A549 (cell line): ENCODE measurements at regions not wholly inside any gene's neighbourhood (a gene's known extent, or its start where the extent isn't known, plus 50 kb on each side); places are given as distances from the start of the nearest gene placed in this dataset.

Experiments
- ATAC-seq, 2 experiments: fragments of 200-7000 bp in 1 of 2; fragments of >200 bp in 1 of 2; cut with Nextera tagmentation in 1 of 2; cut with Tn5 transposase in 1 of 2; 3 replicates each; pipeline versions ENCODE4 v1.8.0 to v1.9.1; 2018 to 2020; ENCODE audit warnings: mild to moderate bottlenecking in 1 of 2, moderate library complexity in 1 of 2
- CTCF ChIA-PET: fragments of 300-600 bp; sonication (Branson Sonifier 250); formaldehyde crosslinking; extraction: SDS; loops from one replicate; lab custom pipeline; 2021; ENCODE audit warnings: antibody characterized with exemption, inconsistent platforms; lab: Yijun Ruan, JAX
- POLR2A ChIA-PET: fragments of 350-600 bp; formaldehyde crosslinking; extraction: SDS; loops from one replicate; lab custom pipeline; 2021; ENCODE audit warnings: antibody characterized with exemption, inconsistent platforms; lab: Yijun Ruan, JAX
- DNase-seq, 2 experiments: peaks; one replicate each; pipeline versions ENCODE4 v3.0.0 to v3.0.0-alpha.2; 2011 to 2016; ENCODE audit warnings: low read depth in 1 of 2, low spot score in 1 of 2
- FAIRE-seq: peaks from 2 replicates; lab custom pipeline; 2011; peaks lifted over from hg19 to GRCh38; lab: Jason Lieb, UNC
- H3K27ac ChIP-seq, 2 experiments: fragments of >200 bp; sonication (Bioruptor Twin); formaldehyde crosslinking; 3 replicates each; pipeline ENCODE4 v1.5.1; 2016 to 2017
- H3K4me1 ChIP-seq: fragments of >200 bp; sonication (Bioruptor Twin); formaldehyde crosslinking; 3 replicates; pipeline ENCODE4 v1.6.1; 2016
- H3K4me2 ChIP-seq: fragments of >200 bp; sonication (Bioruptor Twin); formaldehyde crosslinking; 3 replicates; pipeline ENCODE4 v1.6.1; 2016
- H3K4me3 ChIP-seq: fragments of >200 bp; sonication (Bioruptor Twin); formaldehyde crosslinking; 3 replicates; pipeline ENCODE4 v1.5.1; 2016
- H3K9me3 ChIP-seq: fragments of >200 bp; sonication (Bioruptor Twin); formaldehyde crosslinking; 3 replicates; pipeline ENCODE4 v1.6.1; 2016
- CBX2 ChIP-seq: fragments of 200-600 bp; sonication (generic); IDR thresholded peaks from 2 replicates; pipeline ENCODE4 v1.6.1; 2016; ENCODE audit warnings: low read depth, mild to moderate bottlenecking, borderline replicate concordance
- CEBPB ChIP-seq, 2 experiments: fragments of >200 bp in 1 of 2; sonication (Bioruptor Twin) in 1 of 2; formaldehyde crosslinking in 1 of 2; IDR thresholded peaks; 2 replicates each; pipeline ENCODE4 v1.6.1; 2012 to 2016
- EHMT2 ChIP-seq: fragments of 200-600 bp; sonication (generic); IDR thresholded peaks from 2 replicates; pipeline ENCODE4 v1.6.1; 2016; ENCODE audit warnings: antibody characterized with exemption, low read depth, mild to moderate bottlenecking, moderate library complexity
- EP300 ChIP-seq, 2 experiments: fragments of >200 bp; sonication (Bioruptor Twin); formaldehyde crosslinking; IDR thresholded peaks; 2 replicates in 1 of 2; 3 replicates in 1 of 2; pipeline ENCODE4 v1.6.1; 2016 to 2017
- ESRRA ChIP-seq: fragments of 150-350 bp; IDR thresholded peaks from 2 replicates; pipeline ENCODE4 v1.6.1; 2014; ENCODE audit warnings: mild to moderate bottlenecking, low read length, borderline replicate concordance
- FOSB ChIP-seq: fragments of 250-450 bp; sonication (Bioruptor Pico); IDR thresholded peaks from 2 replicates; pipeline ENCODE4 v1.5.0; 2020; ENCODE audit warnings: mild to moderate bottlenecking, moderate library complexity
- FOSL2 ChIP-seq, 2 experiments: fragments of 450-650 bp in 1 of 2; fragments of >200 bp in 1 of 2; sonication (Bioruptor Twin) in 1 of 2; formaldehyde crosslinking; IDR thresholded peaks; 2 replicates each; pipeline versions ENCODE4 v1.5.0 to v1.6.1; 2016 to 2020; ENCODE audit warnings: mild to moderate bottlenecking in 1 of 2, moderate library complexity in 1 of 2
- GATA3 ChIP-seq: IDR thresholded peaks from 2 replicates; pipeline ENCODE4 v1.6.1; 2012; ENCODE audit warnings: borderline replicate concordance
- HEYL ChIP-seq: fragments of 250-450 bp; sonication (Bioruptor Pico); IDR thresholded peaks from 2 replicates; pipeline ENCODE4 v1.8.0; 2021; ENCODE audit warnings: mild to moderate bottlenecking, moderate library complexity
- HOXA7 ChIP-seq: fragments of 250-450 bp; sonication (Bioruptor Pico); IDR thresholded peaks from 2 replicates; pipeline ENCODE4 v1.5.0; 2020; ENCODE audit warnings: mild to moderate bottlenecking, moderate library complexity
- JUNB ChIP-seq: fragments of >200 bp; sonication (Bioruptor Twin); formaldehyde crosslinking; IDR thresholded peaks from 2 replicates; pipeline ENCODE4 v1.6.1; 2016
- KDM1A ChIP-seq: fragments of 200-600 bp; sonication (generic); IDR thresholded peaks from 2 replicates; pipeline ENCODE4 v1.6.1; 2016; ENCODE audit warnings: low read depth, mild to moderate bottlenecking
- NFE2L2 ChIP-seq: fragments of 150-350 bp; conservative IDR thresholded peaks from 2 replicates; pipeline ENCODE4 v1.6.1; 2014; ENCODE audit warnings: low read length
- PHF8 ChIP-seq: fragments of 200-600 bp; sonication (generic); IDR thresholded peaks from 2 replicates; pipeline ENCODE4 v1.6.1; 2016; ENCODE audit warnings: low read depth, mild to moderate bottlenecking, antibody characterized with exemption, moderate library complexity, borderline replicate concordance
- POLR2A ChIP-seq: IDR thresholded peaks from 2 replicates; pipeline ENCODE4 v1.6.1; 2012; ENCODE audit warnings: mild to moderate bottlenecking, low read length
- POLR2AphosphoS2 ChIP-seq: conservative IDR thresholded peaks from 2 replicates; pipeline ENCODE4 v1.6.1; 2012; ENCODE audit warnings: low read length, improper control_type of control experiment, inconsistent platforms
- RAD21 ChIP-seq, 2 experiments: fragments of >200 bp in 1 of 2; sonication (Bioruptor Twin) in 1 of 2; formaldehyde crosslinking in 1 of 2; IDR thresholded peaks in 1 of 2; conservative IDR thresholded peaks in 1 of 2; 2 replicates in 1 of 2; 3 replicates in 1 of 2; pipeline ENCODE4 v1.6.1; 2012 to 2018; ENCODE audit warnings: inconsistent platforms in 1 of 2
- RCOR1 ChIP-seq: fragments of 150-350 bp; IDR thresholded peaks from 2 replicates; pipeline ENCODE4 v1.6.1; 2014; ENCODE audit warnings: antibody characterized with exemption, low read length, low read depth
- SMC3 ChIP-seq: fragments of >200 bp; sonication (Bioruptor Twin); formaldehyde crosslinking; IDR thresholded peaks from 3 replicates; pipeline ENCODE4 v1.6.1; 2018; ENCODE audit warnings: inconsistent platforms
- WGBS: methylation state at CpG from one replicate; pipeline ENCODE4 v1.1.6; 2017; ENCODE audit errors: missing lambda C conversion rate; 5-methylcytosine and 5-hydroxymethylcytosine counted together
- TF ChIP-seq, protein P1 (sequence below): IDR thresholded peaks from 2 replicates; pipeline ENCODE4 v1.6.1; 2012
- TF ChIP-seq, protein P2 (sequence below): fragments of 200-600 bp; sonication (generic); IDR thresholded peaks from 2 replicates; pipeline ENCODE4 v1.6.1; 2016; ENCODE audit warnings: antibody characterized with exemption, mild to moderate bottlenecking, moderate library complexity
- TF ChIP-seq, protein P3 (sequence below): fragments of 250-450 bp; sonication (Bioruptor Pico); IDR thresholded peaks from 2 replicates; pipeline ENCODE4 v1.5.0; 2021; ENCODE audit warnings: mild to moderate bottlenecking, moderate library complexity, borderline replicate concordance
- TF ChIP-seq, protein P4 (sequence below): IDR thresholded peaks from 2 replicates; pipeline ENCODE4 v1.6.1; 2012
- TF ChIP-seq, protein P5 (sequence below): fragments of 450-650 bp; IDR thresholded peaks from 2 replicates; pipeline ENCODE4 v1.6.1; 2014; ENCODE audit warnings: antibody characterized with exemption

DNA sequence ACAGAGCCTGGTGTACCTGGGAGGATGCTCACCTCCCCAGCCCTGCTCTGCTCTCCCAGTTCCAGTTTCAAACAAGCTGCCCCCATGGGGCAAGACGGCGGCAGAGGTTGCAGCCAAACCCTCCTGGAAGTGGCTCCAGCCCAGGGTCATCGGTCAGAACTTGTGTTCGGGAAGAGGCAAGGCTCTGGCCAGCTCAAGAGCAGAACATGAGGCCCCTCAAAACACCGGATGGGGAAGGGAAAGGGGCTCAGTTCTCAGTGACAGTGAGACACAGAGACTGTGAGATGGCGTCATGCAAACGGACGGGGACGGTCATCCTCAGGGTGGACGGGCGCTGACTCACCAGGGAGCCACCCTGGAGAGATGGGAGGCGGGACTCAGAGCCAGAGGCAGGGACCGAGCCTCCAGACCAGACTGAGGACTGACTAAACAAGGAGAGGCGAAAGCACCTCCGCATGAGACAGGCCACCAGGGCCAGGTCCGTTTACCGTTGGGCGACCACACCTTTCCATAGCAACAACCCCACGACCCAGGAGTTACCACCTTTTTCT lies 63.9 kb upstream of the GALNT9 start:
- ChIA-PET CTCF (interaction anchor here (0.8 to 5.2 kb wide), 2 partner anchors 10 to 22 kb away, joined by 3 to 29 read pairs; no protein-coding TSS in a partner anchor), POLR2A (no interaction called here)
- DNase-seq (peak; percentile 83 to 95), ATAC-seq (peak; percentile 78 to 86), FAIRE-seq (no peak)
- Histone ChIP-seq H3K4me1 (peaks cover 34% of the 10 kb centered on the region), H3K27ac (peak overlapping the region; percentile 84 to 86), H3K9me3 (no peaks in the 10 kb centered on the region), H3K4me2 (peak overlapping the region; percentile 78), H3K4me3 (peak overlapping the region; percentile 7; the same call in 1 of the 3 replicates)
- TF ChIP-seq, protein P1, sequence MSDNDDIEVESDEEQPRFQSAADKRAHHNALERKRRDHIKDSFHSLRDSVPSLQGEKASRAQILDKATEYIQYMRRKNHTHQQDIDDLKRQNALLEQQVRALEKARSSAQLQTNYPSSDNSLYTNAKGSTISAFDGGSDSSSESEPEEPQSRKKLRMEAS = peak; percentile 42; the same call in 1 of the 2 replicates
- TF ChIP-seq, protein P2, sequence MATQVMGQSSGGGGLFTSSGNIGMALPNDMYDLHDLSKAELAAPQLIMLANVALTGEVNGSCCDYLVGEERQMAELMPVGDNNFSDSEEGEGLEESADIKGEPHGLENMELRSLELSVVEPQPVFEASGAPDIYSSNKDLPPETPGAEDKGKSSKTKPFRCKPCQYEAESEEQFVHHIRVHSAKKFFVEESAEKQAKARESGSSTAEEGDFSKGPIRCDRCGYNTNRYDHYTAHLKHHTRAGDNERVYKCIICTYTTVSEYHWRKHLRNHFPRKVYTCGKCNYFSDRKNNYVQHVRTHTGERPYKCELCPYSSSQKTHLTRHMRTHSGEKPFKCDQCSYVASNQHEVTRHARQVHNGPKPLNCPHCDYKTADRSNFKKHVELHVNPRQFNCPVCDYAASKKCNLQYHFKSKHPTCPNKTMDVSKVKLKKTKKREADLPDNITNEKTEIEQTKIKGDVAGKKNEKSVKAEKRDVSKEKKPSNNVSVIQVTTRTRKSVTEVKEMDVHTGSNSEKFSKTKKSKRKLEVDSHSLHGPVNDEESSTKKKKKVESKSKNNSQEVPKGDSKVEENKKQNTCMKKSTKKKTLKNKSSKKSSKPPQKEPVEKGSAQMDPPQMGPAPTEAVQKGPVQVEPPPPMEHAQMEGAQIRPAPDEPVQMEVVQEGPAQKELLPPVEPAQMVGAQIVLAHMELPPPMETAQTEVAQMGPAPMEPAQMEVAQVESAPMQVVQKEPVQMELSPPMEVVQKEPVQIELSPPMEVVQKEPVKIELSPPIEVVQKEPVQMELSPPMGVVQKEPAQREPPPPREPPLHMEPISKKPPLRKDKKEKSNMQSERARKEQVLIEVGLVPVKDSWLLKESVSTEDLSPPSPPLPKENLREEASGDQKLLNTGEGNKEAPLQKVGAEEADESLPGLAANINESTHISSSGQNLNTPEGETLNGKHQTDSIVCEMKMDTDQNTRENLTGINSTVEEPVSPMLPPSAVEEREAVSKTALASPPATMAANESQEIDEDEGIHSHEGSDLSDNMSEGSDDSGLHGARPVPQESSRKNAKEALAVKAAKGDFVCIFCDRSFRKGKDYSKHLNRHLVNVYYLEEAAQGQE = no peak
- TF ChIP-seq ESRRA (no peak), RCOR1 (no peak), CEBPB (IDR thresholded peaks at IDR 0.05) (no peak), HOXA7 (no peak), JUNB (no peak), POLR2A (0 out of 2 replicates have a peak, but pooled peaks have one; percentile 38), CBX2 (no peak), FOSL2 (IDR thresholded peaks at IDR 0.05) (no peak), FOSL2 (CRISPR knock-in tag; IDR thresholded peaks at IDR 0.05) (peak; percentile 74), RAD21 (conservative IDR thresholded peaks at IDR 0.05 in 1 of 2, IDR thresholded peaks at IDR 0.05 in 1 of 2) (no peak)
- WGBS = 24% methylated on average over 19 of the region's 19 CpGs

DNA sequence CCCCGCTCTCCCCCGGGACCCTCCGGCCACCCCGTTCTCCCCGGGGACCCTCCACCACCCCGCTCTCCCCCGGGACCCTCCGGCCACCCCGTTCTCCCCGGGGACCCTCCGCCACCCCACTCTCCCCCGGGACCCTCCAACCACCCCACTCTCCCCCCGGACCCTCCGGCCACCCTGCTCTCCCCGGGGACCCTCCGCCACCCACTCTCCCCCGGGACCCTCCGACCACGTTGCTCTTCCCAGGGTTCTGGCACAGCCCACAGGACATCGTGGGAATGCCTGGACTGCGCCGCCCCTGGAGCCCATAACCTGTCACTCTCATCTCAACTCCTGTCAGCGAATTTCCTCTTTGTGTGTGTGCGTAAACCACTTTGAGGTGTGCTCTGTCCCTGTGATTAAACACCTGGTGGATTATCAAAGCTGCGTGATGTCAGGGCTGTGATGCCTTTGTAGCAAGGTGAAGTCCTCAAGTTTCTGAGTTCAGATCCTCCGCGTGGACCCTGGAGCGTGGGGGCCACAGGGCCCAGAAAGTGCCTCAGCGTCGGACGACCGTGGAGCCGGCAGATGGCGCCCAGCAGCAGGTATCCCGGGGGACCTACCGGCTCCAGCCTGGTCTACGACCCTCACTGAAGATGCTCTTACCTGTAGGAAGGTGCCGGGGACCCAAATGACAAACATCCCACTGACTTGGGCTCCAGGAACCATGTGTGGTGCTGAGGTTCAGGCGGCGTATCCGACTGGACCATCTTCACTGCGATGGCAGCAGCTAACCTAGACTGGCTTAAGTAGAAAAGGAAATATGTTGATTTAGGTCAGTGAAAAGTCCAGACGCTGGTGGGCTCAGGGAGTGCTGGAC lies 63.2 kb upstream of the GALNT9 start:
- WGBS = 92% methylated on average over 27 of the region's 43 CpGs

DNA sequence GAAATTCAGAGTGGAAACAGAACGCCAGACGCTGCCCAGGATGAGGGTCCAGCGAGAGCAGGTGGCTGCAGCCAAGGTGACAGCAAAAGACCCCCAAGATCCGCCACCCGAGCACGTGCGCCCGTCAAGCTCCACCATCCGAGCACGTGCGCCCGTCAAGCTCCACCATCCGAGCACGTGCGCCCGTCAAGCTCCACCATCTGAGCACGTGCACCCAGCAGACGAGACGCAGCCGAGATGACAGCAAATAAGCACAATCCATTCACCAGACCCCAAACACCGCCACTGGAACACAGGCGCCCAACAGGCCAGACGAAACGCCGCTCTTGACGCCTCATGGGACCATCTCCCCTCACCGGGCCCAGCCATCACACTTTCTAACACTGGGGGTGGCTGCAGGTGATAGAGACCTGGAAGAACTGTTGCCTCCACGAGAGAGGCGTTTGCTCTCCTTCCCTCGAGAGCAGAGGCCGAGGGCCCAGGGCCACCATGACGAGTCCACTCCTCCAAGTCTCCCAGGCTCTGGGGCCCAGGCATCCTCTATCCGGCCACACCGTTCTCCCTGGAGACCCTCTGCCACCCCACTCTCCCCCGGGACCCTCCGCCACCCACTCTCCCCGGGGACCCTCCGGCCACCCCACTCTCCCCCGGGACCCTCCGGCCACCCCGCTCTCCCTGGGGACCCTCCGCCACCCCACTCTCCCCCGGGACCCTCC lies 62.1 kb upstream of the GALNT9 start:
- WGBS = 94% methylated on average over 36 of the region's 43 CpGs
- ATAC-seq (no peak), FAIRE-seq (no peak), DNase-seq (no peak)
- Histone ChIP-seq H3K4me2 (no peak overlapping the region), H3K4me3 (no peak overlapping the region), H3K27ac (no peak overlapping the region), H3K9me3 (no peaks in the 10 kb centered on the region), H3K4me1 (peaks cover 33% of the 10 kb centered on the region)
- ChIA-PET POLR2A (no interaction called here), CTCF (interaction anchor here (0.6 to 2.8 kb wide), 2 partner anchors 23 to 172 kb away, joined by 3 to 11 read pairs; no protein-coding TSS in a partner anchor)
- TF ChIP-seq SMC3 = no peak
- no peak for TF ChIP-seq FOSB
- no peak for TF ChIP-seq EHMT2
- TF ChIP-seq, protein P3, sequence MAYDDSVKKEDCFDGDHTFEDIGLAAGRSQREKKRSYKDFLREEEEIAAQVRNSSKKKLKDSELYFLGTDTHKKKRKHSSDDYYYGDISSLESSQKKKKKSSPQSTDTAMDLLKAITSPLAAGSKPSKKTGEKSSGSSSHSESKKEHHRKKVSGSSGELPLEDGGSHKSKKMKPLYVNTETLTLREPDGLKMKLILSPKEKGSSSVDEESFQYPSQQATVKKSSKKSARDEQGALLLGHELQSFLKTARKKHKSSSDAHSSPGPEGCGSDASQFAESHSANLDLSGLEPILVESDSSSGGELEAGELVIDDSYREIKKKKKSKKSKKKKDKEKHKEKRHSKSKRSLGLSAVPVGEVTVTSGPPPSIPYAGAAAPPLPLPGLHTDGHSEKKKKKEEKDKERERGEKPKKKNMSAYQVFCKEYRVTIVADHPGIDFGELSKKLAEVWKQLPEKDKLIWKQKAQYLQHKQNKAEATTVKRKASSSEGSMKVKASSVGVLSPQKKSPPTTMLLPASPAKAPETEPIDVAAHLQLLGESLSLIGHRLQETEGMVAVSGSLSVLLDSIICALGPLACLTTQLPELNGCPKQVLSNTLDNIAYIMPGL (CRISPR knock-in tag) = no peak
- no peak for TF ChIP-seq NFE2L2
- no peak for TF ChIP-seq PHF8
- no peak for TF ChIP-seq EP300 (IDR thresholded peaks at IDR 0.05)
- TF ChIP-seq, protein P4, sequence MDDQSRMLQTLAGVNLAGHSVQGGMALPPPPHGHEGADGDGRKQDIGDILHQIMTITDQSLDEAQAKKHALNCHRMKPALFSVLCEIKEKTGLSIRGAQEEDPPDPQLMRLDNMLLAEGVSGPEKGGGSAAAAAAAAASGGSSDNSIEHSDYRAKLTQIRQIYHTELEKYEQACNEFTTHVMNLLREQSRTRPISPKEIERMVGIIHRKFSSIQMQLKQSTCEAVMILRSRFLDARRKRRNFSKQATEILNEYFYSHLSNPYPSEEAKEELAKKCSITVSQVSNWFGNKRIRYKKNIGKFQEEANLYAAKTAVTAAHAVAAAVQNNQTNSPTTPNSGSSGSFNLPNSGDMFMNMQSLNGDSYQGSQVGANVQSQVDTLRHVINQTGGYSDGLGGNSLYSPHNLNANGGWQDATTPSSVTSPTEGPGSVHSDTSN = no peak
- TF ChIP-seq GATA3 = no peak
- TF ChIP-seq HEYL = no peak

More for the DNA sequence above, 63.2 kb upstream of the GALNT9 start:
- Histone ChIP-seq H3K4me3 (no peak overlapping the region), H3K9me3 (no peaks in the 10 kb centered on the region), H3K27ac (peak overlapping the region; percentile 84 to 86), H3K4me2 (peak overlapping the region; percentile 78), H3K4me1 (peaks cover 34% of the 10 kb centered on the region)
- TF ChIP-seq KDM1A = no peak
- TF ChIP-seq, protein P5, sequence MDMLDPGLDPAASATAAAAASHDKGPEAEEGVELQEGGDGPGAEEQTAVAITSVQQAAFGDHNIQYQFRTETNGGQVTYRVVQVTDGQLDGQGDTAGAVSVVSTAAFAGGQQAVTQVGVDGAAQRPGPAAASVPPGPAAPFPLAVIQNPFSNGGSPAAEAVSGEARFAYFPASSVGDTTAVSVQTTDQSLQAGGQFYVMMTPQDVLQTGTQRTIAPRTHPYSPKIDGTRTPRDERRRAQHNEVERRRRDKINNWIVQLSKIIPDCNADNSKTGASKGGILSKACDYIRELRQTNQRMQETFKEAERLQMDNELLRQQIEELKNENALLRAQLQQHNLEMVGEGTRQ = no peak
- no peak for TF ChIP-seq POLR2AphosphoS2
- POLR2A ChIA-PET = no interaction called here
- ATAC-seq (no peak), FAIRE-seq (no peak), DNase-seq (no peak)
- CTCF ChIA-PET = interaction anchor here (0.8 to 5.2 kb wide), 2 partner anchors 9 to 22 kb away, joined by 3 to 29 read pairs; no protein-coding TSS in a partner anchor
